ENCODE measurements at regions not wholly inside any gene's neighbourhood (a gene's known extent, or its start where the extent isn't known, plus 50 kb on each side); places are given as distances from the start of the nearest gene placed in this dataset.

- TF ChIP-seq CTCF (IDR thresholded peaks at IDR 0.05; ENCODE audit: low read depth, low read length) (no peak), POLR2A (IDR thresholded peaks at IDR 0.05; ENCODE audit: extremely low read depth, insufficient read length) (no peak), MYC (IDR thresholded peaks at IDR 0.05; ENCODE audit: low read depth, low read length) (no peak), MAX (IDR thresholded peaks at IDR 0.05; ENCODE audit: low read depth, low read length) (no peak)
Observed at GRCh38 chr12:126952096-126953007, 1314.6 kb upstream of the TMEM132C start.
